ENCODE measurements at regions not wholly inside any gene's neighbourhood (a gene's known extent, or its start where the extent isn't known, plus 50 kb on each side); places are given as distances from the start of the nearest gene placed in this dataset.

DNA sequence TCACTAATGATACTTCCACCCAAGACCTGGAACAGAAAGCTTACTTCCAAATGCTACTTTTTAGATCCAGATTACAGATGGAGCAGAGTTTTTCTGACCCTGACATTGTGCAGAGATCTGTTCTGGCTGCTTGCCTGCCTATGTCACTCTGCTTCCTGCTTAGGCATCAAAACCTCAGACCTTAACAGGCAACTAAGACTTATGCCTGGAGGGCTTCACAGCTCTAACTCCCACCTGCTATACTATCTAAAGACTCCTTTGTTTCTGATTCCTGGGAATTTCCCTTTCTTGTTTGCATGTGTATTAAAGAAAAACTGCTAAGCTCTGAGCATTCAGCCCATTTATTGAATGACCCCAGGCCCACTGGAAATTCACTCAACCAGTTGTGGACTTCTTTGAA, 157.4 kb upstream of the NPHP3 start:
- TF ChIP-seq, protein P1, sequence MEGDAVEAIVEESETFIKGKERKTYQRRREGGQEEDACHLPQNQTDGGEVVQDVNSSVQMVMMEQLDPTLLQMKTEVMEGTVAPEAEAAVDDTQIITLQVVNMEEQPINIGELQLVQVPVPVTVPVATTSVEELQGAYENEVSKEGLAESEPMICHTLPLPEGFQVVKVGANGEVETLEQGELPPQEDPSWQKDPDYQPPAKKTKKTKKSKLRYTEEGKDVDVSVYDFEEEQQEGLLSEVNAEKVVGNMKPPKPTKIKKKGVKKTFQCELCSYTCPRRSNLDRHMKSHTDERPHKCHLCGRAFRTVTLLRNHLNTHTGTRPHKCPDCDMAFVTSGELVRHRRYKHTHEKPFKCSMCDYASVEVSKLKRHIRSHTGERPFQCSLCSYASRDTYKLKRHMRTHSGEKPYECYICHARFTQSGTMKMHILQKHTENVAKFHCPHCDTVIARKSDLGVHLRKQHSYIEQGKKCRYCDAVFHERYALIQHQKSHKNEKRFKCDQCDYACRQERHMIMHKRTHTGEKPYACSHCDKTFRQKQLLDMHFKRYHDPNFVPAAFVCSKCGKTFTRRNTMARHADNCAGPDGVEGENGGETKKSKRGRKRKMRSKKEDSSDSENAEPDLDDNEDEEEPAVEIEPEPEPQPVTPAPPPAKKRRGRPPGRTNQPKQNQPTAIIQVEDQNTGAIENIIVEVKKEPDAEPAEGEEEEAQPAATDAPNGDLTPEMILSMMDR (IDR thresholded peaks at IDR 0.05; ENCODE audit: low read length), result no peak
- no peak for TF ChIP-seq EZH2 (IDR thresholded peaks at IDR 0.05; ENCODE audit: borderline replicate concordance, low read length)
